ENCODE measurements at regions not wholly inside any gene's neighbourhood (a gene's known extent, or its start where the extent isn't known, plus 50 kb on each side); places are given as distances from the start of the nearest gene placed in this dataset.
"Not testable (repeated sequence)": the region's sequence is repeated elsewhere in the genome, so short reads cannot be mapped to it uniquely, and the experiment has no call there.

DNA sequence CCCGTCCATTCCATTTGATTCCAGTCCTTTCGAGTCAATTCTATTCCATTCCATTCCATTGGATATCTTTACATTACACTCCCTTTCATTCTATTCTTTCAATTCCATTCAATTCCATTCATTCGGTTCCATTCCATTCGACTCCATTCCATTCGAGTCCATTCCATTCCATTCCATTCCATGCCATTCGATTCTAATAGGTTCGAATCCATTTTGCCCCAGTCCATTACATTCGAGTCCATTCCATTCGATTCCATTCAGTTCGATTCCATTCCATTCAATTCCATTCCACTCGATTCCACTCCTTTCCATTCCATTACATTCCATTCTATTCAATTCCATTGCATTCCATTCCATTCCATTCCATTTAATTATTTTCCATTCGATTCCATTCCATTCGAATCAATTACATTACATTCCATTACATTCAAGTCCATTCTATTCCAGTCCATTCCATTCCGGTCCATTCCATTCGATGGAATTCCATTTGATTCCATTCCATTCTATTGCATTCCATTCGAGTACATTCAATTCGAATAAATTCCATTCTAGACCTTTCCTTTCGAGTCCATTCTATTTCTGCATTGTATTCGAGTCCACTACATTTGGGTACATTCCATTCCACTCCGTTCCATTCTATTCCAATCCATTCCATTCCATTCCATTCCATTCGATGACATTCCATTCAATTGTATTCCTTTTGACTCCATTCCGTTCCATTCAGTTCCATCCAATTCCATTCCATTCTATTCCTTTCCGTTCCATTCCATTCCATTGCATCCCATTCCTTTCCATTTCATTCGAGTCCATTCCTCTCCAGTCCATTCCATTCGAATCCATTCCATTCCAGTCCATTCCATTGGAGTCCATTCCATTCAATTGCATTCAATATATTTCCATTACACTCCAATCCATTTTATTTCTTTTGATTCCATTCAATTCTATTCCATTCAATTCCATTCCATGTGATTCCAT lies 2604.8 kb upstream of the TPTE start:
- Histone ChIP-seq H3K36me3 (no peaks in the 10 kb centered on the region), H3K27me3 (replicated peaks in 1 of 7) (no peaks in the 10 kb centered on the region), H3K27ac (no peak overlapping the region), H3K4me3 (no peak overlapping the region), H3K4me1 (no peaks in the 10 kb centered on the region), H3K9me3 (peaks cover 0 to 25% (median 0%) of the 10 kb centered on the region in 8 donors)
- intact Hi-C loops (cut with DNase I; ENCODE audit: low total_unique reads) = no loop called here
- TF ChIP-seq POLR2AphosphoS5 (IDR thresholded peaks at IDR 0.05) (no peak), POLR2A (IDR thresholded peaks at IDR 0.05) (peak in 1 of 3 donors; percentile 22)
- TF ChIP-seq, protein P1, sequence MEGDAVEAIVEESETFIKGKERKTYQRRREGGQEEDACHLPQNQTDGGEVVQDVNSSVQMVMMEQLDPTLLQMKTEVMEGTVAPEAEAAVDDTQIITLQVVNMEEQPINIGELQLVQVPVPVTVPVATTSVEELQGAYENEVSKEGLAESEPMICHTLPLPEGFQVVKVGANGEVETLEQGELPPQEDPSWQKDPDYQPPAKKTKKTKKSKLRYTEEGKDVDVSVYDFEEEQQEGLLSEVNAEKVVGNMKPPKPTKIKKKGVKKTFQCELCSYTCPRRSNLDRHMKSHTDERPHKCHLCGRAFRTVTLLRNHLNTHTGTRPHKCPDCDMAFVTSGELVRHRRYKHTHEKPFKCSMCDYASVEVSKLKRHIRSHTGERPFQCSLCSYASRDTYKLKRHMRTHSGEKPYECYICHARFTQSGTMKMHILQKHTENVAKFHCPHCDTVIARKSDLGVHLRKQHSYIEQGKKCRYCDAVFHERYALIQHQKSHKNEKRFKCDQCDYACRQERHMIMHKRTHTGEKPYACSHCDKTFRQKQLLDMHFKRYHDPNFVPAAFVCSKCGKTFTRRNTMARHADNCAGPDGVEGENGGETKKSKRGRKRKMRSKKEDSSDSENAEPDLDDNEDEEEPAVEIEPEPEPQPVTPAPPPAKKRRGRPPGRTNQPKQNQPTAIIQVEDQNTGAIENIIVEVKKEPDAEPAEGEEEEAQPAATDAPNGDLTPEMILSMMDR (IDR thresholded peaks at IDR 0.05 in 8 of 11, conservative IDR thresholded peaks at IDR 0.05 in 3 of 11) = no peak
- WGBS, 5 donors = 74 to 79% (median 76%) methylated on average over 25 of the region's 25 CpGs
- DNase-seq = no peak

DNA sequence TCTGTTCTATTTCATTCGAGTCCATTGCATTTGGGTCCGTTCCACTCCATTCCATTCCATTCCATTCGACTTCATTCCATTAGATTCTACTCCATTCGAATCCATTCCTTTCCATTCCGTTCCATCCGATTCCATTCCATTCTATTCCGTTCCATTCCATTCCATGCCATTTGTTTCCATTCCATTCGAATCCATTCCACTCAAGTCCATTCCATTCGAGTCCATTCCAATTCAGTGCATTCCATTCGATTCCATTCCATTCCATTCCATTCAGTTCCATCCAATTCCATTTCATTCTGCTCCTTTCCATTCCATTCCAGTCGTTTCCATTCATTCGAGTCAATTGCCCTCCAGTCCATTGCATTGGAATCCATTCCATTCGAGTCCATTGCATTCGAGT lies 2603.7 kb upstream of the TPTE start:
- no peaks in the 10 kb centered on the region for H3K36me3 ChIP-seq
- no peak overlapping the region for H3K27ac ChIP-seq
- H3K9me3 ChIP-seq = peaks cover 0 to 29% (median 0%) of the 10 kb centered on the region in 8 donors
- intact Hi-C loops (cut with DNase I; ENCODE audit: low total_unique reads) = no loop called here
- no peaks in the 10 kb centered on the region for H3K4me1 ChIP-seq
- no peaks in the 10 kb centered on the region for H3K27me3 ChIP-seq (replicated peaks in 1 of 7)
- DNase-seq = no peak
- TF ChIP-seq, protein P1 (IDR thresholded peaks at IDR 0.05 in 8 of 11, conservative IDR thresholded peaks at IDR 0.05 in 3 of 11) = no peak
- TF ChIP-seq POLR2A (IDR thresholded peaks at IDR 0.05) (no peak), POLR2AphosphoS5 (IDR thresholded peaks at IDR 0.05) (no peak)
- no peak overlapping the region for H3K4me3 ChIP-seq
- WGBS, 5 donors = 65 to 71% (median 67%) methylated on average over 14 of the region's 14 CpGs

DNA sequence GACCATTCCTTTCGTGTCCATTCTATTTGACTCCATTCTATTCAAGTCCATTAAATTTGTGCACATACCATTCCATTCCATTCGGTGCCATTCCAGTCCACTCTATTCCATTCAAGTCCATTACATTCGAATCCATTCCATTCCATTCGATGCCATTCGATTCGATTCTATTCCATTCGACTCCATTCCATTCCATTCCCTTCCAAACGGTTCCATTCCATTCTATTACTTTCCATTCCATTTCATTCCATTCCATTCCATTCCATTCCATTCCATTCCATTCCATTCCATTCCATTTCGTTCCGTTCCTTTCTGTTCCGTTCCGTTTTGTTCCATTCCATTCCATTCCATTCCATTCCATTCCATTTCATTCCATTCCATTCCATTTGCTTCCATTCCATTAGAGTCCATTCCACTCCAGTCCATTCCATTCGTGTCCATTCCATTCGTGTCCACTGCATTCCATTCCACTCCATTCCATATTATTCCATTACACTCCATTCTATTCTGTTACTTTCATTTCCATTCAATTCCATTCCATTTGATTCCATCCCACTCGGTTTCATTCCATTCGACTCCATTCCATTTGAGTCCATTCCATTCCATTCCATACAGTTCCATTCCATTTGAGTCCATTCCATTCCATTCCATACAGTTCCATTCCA lies 2595.3 kb upstream of the TPTE start:
- H3K4me3 ChIP-seq; H3K27me3 ChIP-seq (replicated peaks in 1 of 7); intact Hi-C loops (cut with DNase I; ENCODE audit: low total_unique reads); H3K27ac ChIP-seq; DNase-seq; H3K36me3 ChIP-seq; H3K4me1 ChIP-seq: not testable (repeated sequence)
- WGBS, 5 donors = 69 to 77% (median 74%) methylated on average over 16 of the region's 16 CpGs
- H3K9me3 ChIP-seq = peaks cover 0 to 66% (median 0%) of the 10 kb centered on the region in 8 donors

DNA sequence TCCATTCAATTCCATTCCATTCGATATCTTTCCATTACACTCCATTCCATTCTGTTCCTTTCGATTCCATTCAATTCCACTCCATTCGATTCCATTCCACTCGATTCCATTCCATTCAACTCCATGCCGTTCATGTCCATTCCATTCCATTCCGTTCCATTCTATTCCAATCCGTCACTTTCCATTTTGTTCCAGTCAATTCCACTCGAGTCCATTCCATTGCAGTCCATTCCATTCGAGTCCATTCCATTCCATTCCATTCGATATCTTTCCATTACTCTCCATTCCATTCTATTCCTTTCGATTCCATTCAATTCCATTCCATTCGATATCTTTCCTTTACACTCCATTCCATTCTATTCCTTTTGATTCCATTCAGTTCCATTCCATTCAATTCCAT lies 2592.9 kb upstream of the TPTE start:
- DNase-seq = not testable (repeated sequence)

DNA sequence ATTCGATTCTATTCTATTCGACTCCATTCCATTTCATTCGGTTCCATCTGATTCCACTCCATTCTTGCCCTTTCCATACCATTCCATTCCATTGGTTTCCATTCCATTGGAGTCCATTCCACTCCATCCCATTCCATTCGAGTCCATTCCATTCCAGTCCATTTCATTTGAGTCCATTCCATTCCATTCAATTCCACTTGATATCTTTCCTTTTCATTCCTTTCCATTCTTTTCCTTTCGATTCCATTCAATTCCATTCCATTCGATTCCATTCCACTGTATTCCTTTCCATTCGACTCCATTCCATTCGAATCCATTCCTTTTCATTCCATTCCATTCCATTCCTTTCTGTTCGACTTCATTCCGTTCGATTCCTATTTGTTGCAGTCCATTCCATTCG lies 2591.8 kb upstream of the TPTE start:
- peaks cover 0 to 60% (median 0%) of the 10 kb centered on the region in 8 donors for H3K9me3 ChIP-seq
- DNase-seq; H3K4me3 ChIP-seq; intact Hi-C loops (cut with DNase I; ENCODE audit: low total_unique reads); H3K4me1 ChIP-seq; H3K27me3 ChIP-seq (replicated peaks in 1 of 7); H3K36me3 ChIP-seq; H3K27ac ChIP-seq: not testable (repeated sequence)
- WGBS, 5 donors = 74 to 78% (median 76%) methylated on average over 12 of the region's 12 CpGs

More for the DNA sequence above, 2592.9 kb upstream of the TPTE start:
- H3K4me1 ChIP-seq; H3K27me3 ChIP-seq (replicated peaks in 1 of 7); H3K4me3 ChIP-seq; H3K27ac ChIP-seq; intact Hi-C loops (cut with DNase I; ENCODE audit: low total_unique reads); H3K36me3 ChIP-seq: not testable (repeated sequence)
- peaks cover 0 to 63% (median 0%) of the 10 kb centered on the region in 8 donors for H3K9me3 ChIP-seq
- WGBS, 5 donors = 73 to 80% (median 75%) methylated on average over 12 of the region's 12 CpGs

DNA sequence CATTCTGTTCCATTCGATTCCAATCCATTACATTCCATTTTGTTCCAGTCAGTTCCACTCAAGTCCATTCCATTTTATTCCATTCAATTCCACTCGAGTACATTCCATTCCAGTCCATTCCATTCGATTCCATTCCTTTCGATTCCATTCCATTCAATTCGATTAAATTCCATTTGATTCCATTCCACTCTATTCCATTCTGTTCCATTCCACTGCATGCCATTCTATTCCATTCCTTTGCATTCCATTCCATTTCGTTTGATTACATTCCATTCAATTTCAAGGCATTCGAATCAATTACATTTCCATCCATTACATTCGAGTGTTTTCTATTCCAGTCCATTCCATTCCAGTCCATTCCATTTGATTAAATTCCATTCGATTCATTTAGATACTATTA lies 2590.9 kb upstream of the TPTE start:
- intact Hi-C loops (cut with DNase I; ENCODE audit: low total_unique reads); H3K27ac ChIP-seq; DNase-seq; H3K36me3 ChIP-seq; H3K4me3 ChIP-seq; H3K4me1 ChIP-seq; H3K27me3 ChIP-seq (replicated peaks in 1 of 7): not testable (repeated sequence)
- 60 to 68% (median 65%) methylated on average over 9 of the region's 9 CpGs for WGBS, 5 donors
- H3K9me3 ChIP-seq = peaks cover 0 to 59% (median 0%) of the 10 kb centered on the region in 8 donors

DNA sequence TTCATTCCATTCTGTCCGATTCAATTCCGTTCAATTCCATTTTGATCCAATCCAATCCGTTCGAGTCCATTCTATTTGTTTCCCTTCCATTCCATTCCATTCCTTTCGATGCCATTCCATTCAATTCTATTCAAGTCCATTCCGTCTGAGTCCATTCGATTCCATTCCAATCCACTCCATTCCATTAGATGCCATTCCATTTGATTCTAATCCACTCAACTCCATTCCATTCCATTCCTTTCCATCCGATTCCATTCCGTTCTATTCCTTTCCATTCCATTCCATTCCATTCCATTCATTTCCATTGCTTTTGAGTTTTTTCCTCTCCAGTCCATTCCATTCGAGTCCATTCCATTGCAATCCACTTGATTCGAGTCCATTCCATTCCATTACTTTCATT lies 2589.3 kb upstream of the TPTE start:
- H3K4me3 ChIP-seq; H3K4me1 ChIP-seq; H3K36me3 ChIP-seq; intact Hi-C loops (cut with DNase I; ENCODE audit: low total_unique reads); H3K27me3 ChIP-seq (replicated peaks in 1 of 7); H3K27ac ChIP-seq; DNase-seq: not testable (repeated sequence)
- 70 to 77% (median 75%) methylated on average over 11 of the region's 11 CpGs for WGBS, 5 donors
- peaks cover 0 to 70% (median 0%) of the 10 kb centered on the region in 8 donors for H3K9me3 ChIP-seq

DNA sequence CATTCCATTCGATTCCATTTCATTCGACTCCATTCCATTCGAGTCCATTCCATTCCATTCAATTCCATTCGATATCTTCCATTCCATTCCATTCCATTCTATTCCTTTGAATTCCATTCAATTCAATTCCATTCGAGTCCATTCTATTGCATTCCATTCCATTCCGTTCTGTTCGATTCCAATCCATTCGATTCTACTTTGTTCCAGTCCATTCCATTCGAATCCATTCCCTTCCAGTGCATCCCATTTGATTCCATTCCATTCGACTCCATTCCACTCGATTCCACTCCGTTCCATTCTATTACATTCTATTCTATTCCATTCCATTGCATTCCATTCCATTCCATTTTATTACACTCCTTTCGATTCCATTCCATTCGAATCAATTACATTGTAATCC lies 2588.5 kb upstream of the TPTE start:
- peaks cover 0 to 77% (median 0%) of the 10 kb centered on the region in 8 donors for H3K9me3 ChIP-seq
- H3K4me3 ChIP-seq; H3K36me3 ChIP-seq; H3K4me1 ChIP-seq; intact Hi-C loops (cut with DNase I; ENCODE audit: low total_unique reads); H3K27me3 ChIP-seq (replicated peaks in 1 of 7); H3K27ac ChIP-seq; DNase-seq: not testable (repeated sequence)
- 75 to 77% (median 76%) methylated on average over 14 of the region's 14 CpGs for WGBS, 5 donors

Data from spleen (tissue), 11 donors.